GM21423 (cell line): ENCODE measurements at regions not wholly inside any gene's neighbourhood (a gene's known extent, or its start where the extent isn't known, plus 50 kb on each side); places are given as distances from the start of the nearest gene placed in this dataset.
"Not testable (repeated sequence)": the region's sequence is repeated elsewhere in the genome, so short reads cannot be mapped to it uniquely, and the experiment has no call there.

Experiments
- ATAC-seq: cut with Tn5 transposase; IDR thresholded peaks from one replicate; pipeline ENCODE4 v1.9.1; 2021; ENCODE audit warnings: mild to moderate bottlenecking, moderate library complexity; ENCODE audit not compliant: unreplicated experiment

DNA sequence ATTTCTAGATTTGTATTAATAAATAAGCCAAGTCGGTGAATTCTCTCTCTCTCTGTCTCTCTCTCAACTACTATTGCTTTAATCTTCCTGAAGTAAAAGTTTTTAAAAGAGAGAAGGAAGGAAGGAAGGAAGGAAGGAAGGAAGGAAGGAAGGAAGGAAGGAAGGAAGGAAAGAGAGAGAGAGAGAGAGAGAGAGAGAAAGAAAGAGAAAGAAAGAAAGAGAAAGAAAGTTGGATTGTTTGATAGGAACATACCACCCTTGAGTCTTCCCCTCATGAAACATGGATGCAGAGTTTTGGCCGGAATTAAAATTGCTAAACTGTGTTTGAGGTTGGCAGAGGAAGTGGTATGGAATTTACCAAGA, 159.9 kb upstream of the NR2F2 start:
- ATAC-seq, result not testable (repeated sequence)

GRCh38 chr15:96170979-96171739, 159.3 kb upstream of the NR2F2 start:
- no peak for ATAC-seq

DNA sequence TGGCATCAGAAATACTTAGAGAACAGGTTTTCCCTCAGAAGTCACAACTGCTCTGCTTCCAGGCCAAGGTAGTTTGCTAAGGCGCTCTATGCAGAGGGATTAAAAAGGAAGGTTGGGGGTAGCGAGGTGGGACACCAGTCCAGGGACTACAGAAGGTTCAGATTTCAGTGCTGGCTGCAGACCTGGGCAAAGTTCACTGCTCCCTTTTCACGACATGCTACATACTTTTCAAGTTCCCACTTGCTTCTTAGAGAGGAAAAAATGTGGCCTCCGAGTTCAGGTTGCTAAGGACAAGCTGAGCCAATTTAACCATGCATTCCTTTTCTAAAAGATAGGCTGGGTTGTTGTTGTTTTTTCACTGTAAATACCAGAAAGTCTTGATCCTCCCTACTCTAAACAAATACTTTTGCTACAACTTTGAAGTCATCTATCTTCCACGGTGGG, 158.6 kb upstream of the NR2F2 start:
- no peak for ATAC-seq

GRCh38 chr15:96172417-96172816, 158.1 kb upstream of the NR2F2 start:
- ATAC-seq, result no peak

- no peak for ATAC-seq
These were observed 153.7 kb upstream of the NR2F2 start for GRCh38 chr15:96176831-96177230.

DNA sequence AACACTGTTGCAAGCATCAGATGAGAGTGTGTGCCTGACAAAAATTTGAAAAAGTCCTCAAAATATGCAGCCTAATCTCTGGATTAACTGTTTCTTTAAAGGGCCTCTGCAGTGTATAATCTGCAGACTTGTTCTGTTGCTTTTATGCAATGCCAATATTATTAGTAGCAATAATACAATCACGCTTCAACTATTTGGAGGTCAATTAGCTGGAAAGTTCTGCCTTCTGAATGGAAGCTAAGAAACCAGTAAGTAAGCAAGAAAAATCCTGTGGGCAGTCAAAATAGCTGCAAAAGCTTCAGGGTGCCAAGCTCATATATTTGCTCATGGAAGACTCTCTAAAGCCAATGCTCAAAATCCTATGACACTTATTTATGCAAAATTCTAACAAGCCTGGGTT, 153.2 kb upstream of the NR2F2 start:
- ATAC-seq, result no peak

- no peak for ATAC-seq
These were observed 150.3 kb upstream of the NR2F2 start for GRCh38 chr15:96180087-96180748.

DNA sequence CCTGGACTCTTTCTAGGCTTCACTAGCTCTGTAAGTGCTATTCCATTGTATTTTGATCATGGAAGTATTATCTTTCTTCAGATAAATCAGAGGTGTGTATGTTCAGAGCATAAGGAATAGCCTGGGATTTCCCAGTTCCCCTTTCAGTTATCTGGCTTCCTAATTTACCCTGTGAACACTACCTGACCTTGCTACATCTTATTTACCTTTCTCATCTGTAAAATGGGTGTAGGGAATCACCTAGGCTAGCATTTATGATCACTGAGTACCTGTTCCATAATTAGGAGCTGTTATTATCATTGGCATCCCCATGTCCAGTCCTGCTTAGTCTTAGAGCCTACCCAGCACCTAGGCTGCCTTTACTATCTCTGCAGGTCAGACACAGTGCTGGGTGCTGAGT, 149.3 kb upstream of the NR2F2 start:
- no peak for ATAC-seq

- ATAC-seq, result no peak
These were observed 148.6 kb upstream of the NR2F2 start for GRCh38 chr15:96181873-96182301.

GRCh38 chr15:96182736-96183513, 147.6 kb upstream of the NR2F2 start:
- no peak for ATAC-seq

GRCh38 chr15:96183514-96183850, 147.0 kb upstream of the NR2F2 start:
- ATAC-seq, result no peak

DNA sequence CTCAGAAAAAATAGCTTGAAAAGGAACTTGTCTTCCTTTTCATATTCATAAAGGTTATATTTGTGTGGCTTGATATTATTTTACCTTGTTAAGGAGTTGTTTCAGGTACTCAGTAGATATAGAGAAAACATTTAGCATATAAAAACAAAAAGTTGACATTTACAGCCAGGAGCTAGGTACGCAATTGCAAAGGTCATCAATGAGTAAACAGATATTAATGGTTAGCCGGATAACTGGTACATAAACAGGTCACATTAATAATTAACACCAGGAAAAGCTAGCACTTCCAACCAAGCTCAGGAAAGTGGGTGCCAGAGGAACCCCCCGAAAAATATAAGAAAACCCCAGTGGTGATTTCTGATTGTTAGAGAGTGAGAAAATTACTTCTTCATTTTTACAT, 146.6 kb upstream of the NR2F2 start:
- ATAC-seq, result no peak

- ATAC-seq, result no peak
These were observed 146.2 kb upstream of the NR2F2 start for GRCh38 chr15:96184297-96184696.

DNA sequence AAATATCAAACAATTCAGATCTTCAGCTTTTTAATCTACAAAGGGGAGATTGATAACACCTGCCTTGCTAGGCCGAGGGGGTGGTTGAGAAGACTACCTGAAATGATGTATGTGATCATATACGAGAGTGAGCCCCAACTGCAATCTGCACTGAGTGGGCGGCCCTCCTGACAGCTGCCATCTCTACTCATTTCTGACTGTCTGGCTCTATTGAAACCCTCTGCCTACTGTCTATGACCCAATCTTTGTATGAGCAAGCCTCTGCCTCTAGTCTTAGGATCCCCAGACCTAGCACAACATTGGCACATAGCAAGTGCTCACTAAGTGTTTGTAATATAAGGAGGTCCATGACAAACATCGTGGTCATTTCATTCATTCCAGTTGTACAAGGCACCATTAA, 144.4 kb upstream of the NR2F2 start:
- no peak for ATAC-seq

GRCh38 chr15:96187341-96188305, 142.9 kb upstream of the NR2F2 start:
- no peak for ATAC-seq

DNA sequence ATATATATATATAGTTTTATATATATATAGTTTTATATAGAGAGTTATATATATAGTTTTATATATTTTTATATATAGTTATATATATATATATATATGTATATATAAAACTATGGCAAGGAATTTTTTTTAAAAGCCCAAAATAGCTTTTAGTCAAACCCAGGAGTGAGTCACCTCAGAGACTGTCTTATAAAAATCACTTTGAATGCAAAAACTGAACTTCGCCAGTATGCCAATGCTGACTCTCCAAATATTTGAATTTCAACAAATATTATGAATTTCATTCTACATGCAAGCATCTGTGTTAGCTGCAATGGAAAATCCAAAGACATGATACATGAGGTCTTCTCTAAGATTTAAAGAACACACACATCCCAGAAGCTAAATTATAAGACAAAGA, 132.8 kb upstream of the NR2F2 start:
- no peak for ATAC-seq

DNA sequence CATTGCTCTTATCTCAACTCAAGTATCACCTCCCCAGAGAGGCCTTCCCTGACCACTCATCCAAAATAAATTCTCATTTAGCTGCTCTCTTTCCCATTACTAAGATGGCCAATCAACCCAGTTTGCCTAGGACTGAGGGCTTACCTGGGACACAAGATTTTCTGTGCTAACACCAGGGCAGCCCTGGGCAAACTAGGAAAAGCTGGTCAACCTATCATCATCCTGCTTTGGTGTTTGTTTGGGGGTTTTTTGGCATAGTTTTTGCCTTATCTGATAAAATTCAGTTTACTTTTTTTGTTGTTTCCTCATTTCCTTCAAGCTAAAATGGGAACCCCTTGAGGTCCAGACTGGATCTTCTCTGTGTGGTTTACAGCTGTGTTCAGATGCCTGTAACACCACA, 131.4 kb upstream of the NR2F2 start:
- no peak for ATAC-seq

DNA sequence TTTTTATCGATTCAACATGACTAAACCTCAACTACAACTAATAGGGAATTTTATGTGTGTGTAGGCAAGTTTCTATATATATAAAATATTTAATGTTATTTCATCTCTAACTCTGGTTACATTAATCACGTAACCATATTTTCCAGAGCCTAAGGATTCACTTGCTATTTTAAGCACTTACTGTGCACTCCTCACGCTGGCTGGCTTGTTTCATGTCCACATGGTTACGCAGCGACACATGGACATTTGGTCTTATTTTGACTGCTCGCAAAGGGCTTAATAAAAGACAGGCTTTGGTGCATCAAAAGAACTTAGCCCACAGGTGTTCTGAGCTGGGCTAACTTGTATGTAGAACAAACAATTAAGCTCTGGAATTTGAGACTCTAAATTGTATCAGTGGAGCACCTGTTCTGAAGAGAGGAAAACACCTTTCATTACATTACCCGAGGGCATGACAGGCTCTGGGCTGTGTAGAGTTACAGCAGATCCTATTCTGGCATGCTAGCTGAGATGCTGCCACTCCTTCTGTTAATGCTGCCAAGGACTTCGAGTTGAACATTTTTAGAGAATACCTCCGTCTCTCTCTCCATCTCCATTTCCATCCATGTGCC, 130.0 kb upstream of the NR2F2 start:
- ATAC-seq, result no peak

GRCh38 chr15:96201696-96202095, 128.8 kb upstream of the NR2F2 start:
- ATAC-seq, result no peak

GRCh38 chr15:96205588-96205987, 124.9 kb upstream of the NR2F2 start:
- not testable (repeated sequence) for ATAC-seq
